ENCODE measurements at regions not wholly inside any gene's neighbourhood (a gene's known extent, or its start where the extent isn't known, plus 50 kb on each side); places are given as distances from the start of the nearest gene placed in this dataset.

DNA sequence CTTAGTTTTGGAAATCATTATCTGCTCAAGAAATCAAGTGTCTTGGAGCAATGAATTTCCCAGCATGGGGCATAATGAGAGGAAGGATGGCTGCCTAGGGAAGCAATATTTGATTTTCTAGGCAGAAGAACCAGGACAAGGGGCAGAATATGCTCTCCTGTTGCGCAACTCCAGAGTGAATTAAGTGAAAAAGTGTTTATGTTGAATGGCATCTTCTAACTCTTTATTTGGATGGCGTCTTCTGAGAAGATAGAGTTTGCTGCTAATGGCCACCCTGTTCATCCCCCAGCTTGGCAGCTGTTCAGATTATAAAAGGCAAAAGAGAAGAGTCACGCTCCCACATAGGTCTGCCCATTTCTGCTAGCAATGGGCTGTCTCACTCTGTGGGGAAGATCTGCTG lies 1278.1 kb downstream of the AACS start:
- H3K36me3 ChIP-seq = no peaks in the 10 kb centered on the region
- WGBS = 85% methylated on average over 3 of the region's 3 CpGs
- DNase-seq (ENCODE audit: low spot score) = no peak
- H3K9me3 ChIP-seq = no peaks in the 10 kb centered on the region
- no peak overlapping the region for H3K4me3 ChIP-seq
- no peaks in the 10 kb centered on the region for H3K4me1 ChIP-seq (replicated peaks)
- no peaks in the 10 kb centered on the region for H3K27me3 ChIP-seq (replicated peaks; ENCODE audit: insufficient read depth)
- TF ChIP-seq, protein P1, sequence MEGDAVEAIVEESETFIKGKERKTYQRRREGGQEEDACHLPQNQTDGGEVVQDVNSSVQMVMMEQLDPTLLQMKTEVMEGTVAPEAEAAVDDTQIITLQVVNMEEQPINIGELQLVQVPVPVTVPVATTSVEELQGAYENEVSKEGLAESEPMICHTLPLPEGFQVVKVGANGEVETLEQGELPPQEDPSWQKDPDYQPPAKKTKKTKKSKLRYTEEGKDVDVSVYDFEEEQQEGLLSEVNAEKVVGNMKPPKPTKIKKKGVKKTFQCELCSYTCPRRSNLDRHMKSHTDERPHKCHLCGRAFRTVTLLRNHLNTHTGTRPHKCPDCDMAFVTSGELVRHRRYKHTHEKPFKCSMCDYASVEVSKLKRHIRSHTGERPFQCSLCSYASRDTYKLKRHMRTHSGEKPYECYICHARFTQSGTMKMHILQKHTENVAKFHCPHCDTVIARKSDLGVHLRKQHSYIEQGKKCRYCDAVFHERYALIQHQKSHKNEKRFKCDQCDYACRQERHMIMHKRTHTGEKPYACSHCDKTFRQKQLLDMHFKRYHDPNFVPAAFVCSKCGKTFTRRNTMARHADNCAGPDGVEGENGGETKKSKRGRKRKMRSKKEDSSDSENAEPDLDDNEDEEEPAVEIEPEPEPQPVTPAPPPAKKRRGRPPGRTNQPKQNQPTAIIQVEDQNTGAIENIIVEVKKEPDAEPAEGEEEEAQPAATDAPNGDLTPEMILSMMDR (IDR thresholded peaks at IDR 0.05) = no peak
- TF ChIP-seq POLR2A (IDR thresholded peaks at IDR 0.05) (no peak), POLR2AphosphoS5 (IDR thresholded peaks at IDR 0.05) (no peak)
- intact Hi-C loops (cut with DNase I) = no loop called here
- no peak overlapping the region for H3K27ac ChIP-seq

DNA sequence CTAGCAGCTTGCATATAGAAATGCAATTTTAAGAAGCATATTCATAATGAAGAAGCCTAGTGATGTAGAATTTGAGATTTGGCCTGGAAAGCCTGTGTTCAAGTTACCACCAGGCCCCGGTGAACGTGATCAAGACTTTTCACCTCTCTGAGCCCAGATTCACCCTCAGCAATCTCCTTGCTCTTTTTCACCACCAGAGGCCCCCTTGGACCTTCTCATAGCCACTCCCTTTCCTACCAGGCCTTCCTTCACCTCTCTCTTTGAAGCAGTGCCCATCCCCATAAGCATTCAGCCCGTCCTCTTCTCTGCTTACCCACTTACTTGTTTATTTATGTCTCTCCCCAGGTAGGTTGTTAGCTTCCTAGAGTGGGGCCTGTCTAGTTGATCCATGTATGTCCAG lies 1280.9 kb downstream of the AACS start:
- DNase-seq (ENCODE audit: low spot score) = no peak
- intact Hi-C loops (cut with DNase I) = no loop called here
- no peak overlapping the region for H3K4me3 ChIP-seq
- TF ChIP-seq POLR2A (IDR thresholded peaks at IDR 0.05) (no peak), POLR2AphosphoS5 (IDR thresholded peaks at IDR 0.05) (no peak)
- TF ChIP-seq, protein P1 (IDR thresholded peaks at IDR 0.05) = no peak
- no peak overlapping the region for H3K27ac ChIP-seq
- no peaks in the 10 kb centered on the region for H3K9me3 ChIP-seq
- no peaks in the 10 kb centered on the region for H3K4me1 ChIP-seq (replicated peaks)
- no peaks in the 10 kb centered on the region for H3K36me3 ChIP-seq
- 80% methylated on average over 3 of the region's 3 CpGs for WGBS
- no peaks in the 10 kb centered on the region for H3K27me3 ChIP-seq (replicated peaks; ENCODE audit: insufficient read depth)

DNA sequence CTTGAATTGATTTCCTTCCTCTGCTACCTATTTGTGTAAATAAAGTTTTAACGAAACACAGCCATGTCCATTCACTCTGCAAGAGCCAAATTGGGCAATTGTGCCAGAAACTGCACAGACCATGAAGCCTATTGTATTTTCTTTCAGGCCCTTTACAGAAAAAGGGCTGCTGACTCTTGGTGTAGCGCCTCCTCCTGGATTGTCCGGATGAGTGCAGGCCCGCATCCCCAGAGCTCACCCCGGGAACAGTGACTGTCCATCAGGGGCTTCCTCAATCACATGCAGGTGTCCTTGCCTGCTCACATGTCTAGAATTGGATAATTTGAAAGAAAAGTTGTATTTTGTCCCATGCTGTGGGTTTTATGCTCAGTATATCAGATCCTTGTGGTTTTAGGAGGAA lies 1282.2 kb downstream of the AACS start:
- intact Hi-C loops (cut with DNase I) = no loop called here
- no peak overlapping the region for H3K4me3 ChIP-seq
- TF ChIP-seq, protein P1 (IDR thresholded peaks at IDR 0.05) = no peak
- no peak for TF ChIP-seq POLR2A (IDR thresholded peaks at IDR 0.05)
- no peaks in the 10 kb centered on the region for H3K4me1 ChIP-seq (replicated peaks)
- no peak for DNase-seq (ENCODE audit: low spot score)
- no peaks in the 10 kb centered on the region for H3K27me3 ChIP-seq (replicated peaks; ENCODE audit: insufficient read depth)
- H3K27ac ChIP-seq = no peak overlapping the region
- WGBS = 49% methylated on average over 5 of the region's 5 CpGs
- H3K36me3 ChIP-seq = no peaks in the 10 kb centered on the region
- H3K9me3 ChIP-seq = no peaks in the 10 kb centered on the region

DNA sequence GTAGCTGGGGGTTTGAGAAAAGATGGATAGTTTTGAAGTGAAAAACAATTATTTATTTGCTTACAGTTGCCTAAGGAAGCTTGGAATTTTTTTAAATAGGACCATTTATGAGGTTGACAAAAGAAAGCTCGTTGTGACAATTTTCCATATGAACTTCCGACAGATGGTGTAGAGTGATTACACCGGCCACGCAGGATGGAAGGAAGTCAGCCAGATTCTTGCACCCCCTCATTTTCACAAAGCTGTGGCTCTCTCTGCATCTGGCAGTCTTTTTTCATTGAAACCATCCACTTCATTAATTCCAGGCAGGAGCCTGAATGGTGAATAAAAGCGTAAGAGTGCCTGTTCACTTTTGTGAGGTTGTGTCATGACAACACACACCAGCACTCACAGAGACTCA lies 1284.1 kb downstream of the AACS start:
- intact Hi-C loops (cut with DNase I) = no loop called here
- Histone ChIP-seq H3K27me3 (replicated peaks; ENCODE audit: insufficient read depth) (no peaks in the 10 kb centered on the region), H3K27ac (no peak overlapping the region), H3K4me1 (replicated peaks) (no peaks in the 10 kb centered on the region), H3K36me3 (no peaks in the 10 kb centered on the region), H3K4me3 (no peak overlapping the region), H3K9me3 (no peaks in the 10 kb centered on the region)
- TF ChIP-seq, protein P1 (IDR thresholded peaks at IDR 0.05) = no peak
- WGBS = 77% methylated on average over 5 of the region's 5 CpGs
- no peak for DNase-seq (ENCODE audit: low spot score)

DNA sequence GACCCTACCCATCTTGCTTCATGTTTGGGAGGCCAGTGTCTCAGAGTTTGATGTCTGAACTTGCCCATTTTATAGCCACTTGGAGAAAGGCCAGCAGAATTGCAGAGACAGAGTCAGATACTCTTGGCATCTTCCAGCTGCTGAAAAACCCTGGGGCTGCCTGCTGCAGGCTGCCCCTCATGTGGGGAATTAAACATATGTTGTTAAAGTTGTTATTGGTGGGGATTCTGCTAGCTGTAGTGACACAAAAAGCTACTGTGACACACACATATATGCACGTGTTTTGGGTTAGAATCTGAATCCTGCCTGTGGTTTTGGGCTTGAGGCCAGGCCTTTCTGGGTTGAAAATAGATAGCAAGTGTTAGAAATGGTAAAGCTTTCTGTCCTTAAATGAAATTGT lies 1288.4 kb downstream of the AACS start:
- intact Hi-C loops (cut with DNase I) = no loop called here
- no peak for TF ChIP-seq POLR2AphosphoS5 (IDR thresholded peaks at IDR 0.05)
- no peak for TF ChIP-seq POLR2A (IDR thresholded peaks at IDR 0.05)
- TF ChIP-seq, protein P1 (IDR thresholded peaks at IDR 0.05) = no peak
- Histone ChIP-seq H3K4me1 (replicated peaks) (no peaks in the 10 kb centered on the region), H3K27me3 (replicated peaks; ENCODE audit: insufficient read depth) (no peaks in the 10 kb centered on the region), H3K9me3 (no peaks in the 10 kb centered on the region), H3K27ac (no peak overlapping the region), H3K4me3 (no peak overlapping the region), H3K36me3 (no peaks in the 10 kb centered on the region)
- WGBS = 49% methylated on average over 1 of the region's 1 CpG
- no peak for DNase-seq (ENCODE audit: low spot score)

All from prostate gland (tissue), 2 donors.